Omental fat pad (tissue), 3 donors: ENCODE measurements at regions not wholly inside any gene's neighbourhood (a gene's known extent, or its start where the extent isn't known, plus 50 kb on each side); places are given as distances from the start of the nearest gene placed in this dataset.

Experiments used
- ATAC-seq: fragments of 150-250 bp; one replicate; pipeline ENCODE4 v1.9.1; 2016; ENCODE audit warnings: mild to moderate bottlenecking, moderate library complexity; ENCODE audit not compliant: low FRiP score
- DNase-seq: peaks from one replicate; pipeline ENCODE4 v3.0.0-alpha.2; 2019; ENCODE audit warnings: low spot score
- CTCF ChIP-seq, 3 donors: fragments of 450-650 bp; IDR thresholded peaks; one replicate each; pipeline ENCODE4 v1.5.1; 2016 to 2017; ENCODE audit warnings: antibody characterized with exemption in 3 of 3, mild to moderate bottlenecking in 3 of 3, moderate library complexity in 2 of 3

GRCh38 chr12:87234898-87235297 is 794.3 kb downstream of the C12orf50 start:
- no peak for DNase-seq
- TF ChIP-seq CTCF (IDR thresholded peaks at IDR 0.05): no peak
- ATAC-seq: no peak

- no peak for ATAC-seq
These were observed 795.5 kb downstream of the C12orf50 start for GRCh38 chr12:87233671-87234070.

GRCh38 chr12:87231818-87232217 is 797.4 kb downstream of the C12orf50 start:
- DNase-seq (no peak), ATAC-seq (no peak)
- TF ChIP-seq CTCF (IDR thresholded peaks at IDR 0.05): no peak

More at GRCh38 chr12:87233671-87234070, 795.5 kb downstream of the C12orf50 start:
- DNase-seq: no peak
- no peak for TF ChIP-seq CTCF (IDR thresholded peaks at IDR 0.05)

GRCh38 chr12:87230441-87230840 is 798.8 kb downstream of the C12orf50 start:
- TF ChIP-seq CTCF (IDR thresholded peaks at IDR 0.05): no peak
- ATAC-seq (no peak), DNase-seq (no peak)

- ATAC-seq (no peak), DNase-seq (no peak)
- TF ChIP-seq CTCF (IDR thresholded peaks at IDR 0.05): no peak
These were observed 802.0 kb downstream of the C12orf50 start for GRCh38 chr12:87227162-87227561.

- no peak for ATAC-seq
- DNase-seq: no peak
- no peak for TF ChIP-seq CTCF (IDR thresholded peaks at IDR 0.05)
These were observed 811.7 kb downstream of the C12orf50 start for GRCh38 chr12:87217491-87217890.

GRCh38 chr12:87216436-87216835 is 812.8 kb downstream of the C12orf50 start:
- no peak for TF ChIP-seq CTCF (IDR thresholded peaks at IDR 0.05)
- DNase-seq (no peak), ATAC-seq (no peak)
